Thyroid gland (tissue), 4 donors: ENCODE measurements at regions not wholly inside any gene's neighbourhood (a gene's known extent, or its start where the extent isn't known, plus 50 kb on each side); places are given as distances from the start of the nearest gene placed in this dataset.

ENCODE experiments used
- DNase-seq, 2 donors: peaks; one replicate each; pipeline ENCODE4 v3.0.0-alpha.2; 2019
- H3K27ac ChIP-seq, 3 donors: fragments of 200-600 bp; sonication (generic); 1 replicate in 2 of 3; 2 replicates in 1 of 3; pipeline ENCODE4 v1.5.1; 2016 to 2019; ENCODE audit warnings: mild to moderate bottlenecking in 1 of 3, moderate library complexity in 1 of 3
- H3K27me3 ChIP-seq: fragments of 200-600 bp; sonication (generic); one replicate; pipeline ENCODE4 v1.5.1; 2019
- H3K36me3 ChIP-seq, 2 donors: fragments of 200-600 bp; sonication (generic); one replicate each; pipeline ENCODE4 v1.5.1; 2016 to 2019
- H3K4me1 ChIP-seq, 2 donors: fragments of 200-600 bp; sonication (generic); one replicate each; pipeline ENCODE4 v1.5.1; 2017 to 2019
- H3K4me3 ChIP-seq, 3 donors: fragments of 200-600 bp; sonication (generic); replicated peaks in 1 of 3; 1 replicate in 2 of 3; 2 replicates in 1 of 3; pipeline ENCODE4 v1.5.1; 2016; ENCODE audit warnings: mild to moderate bottlenecking in 1 of 3
- H3K9me3 ChIP-seq: fragments of 200-600 bp; sonication (generic); one replicate; pipeline ENCODE4 v1.5.1; 2017
- CTCF ChIP-seq, 6 experiments: fragments of 200-600 bp in 3 of 6; fragments of 450-650 bp in 3 of 6; sonication (generic) in 3 of 6; IDR thresholded peaks; one replicate each; pipeline ENCODE4 v1.5.1; 2016 to 2019; ENCODE audit warnings: antibody characterized with exemption in 6 of 6, mild to moderate bottlenecking in 2 of 6, inconsistent platforms in 1 of 6, moderate library complexity in 1 of 6
- POLR2A ChIP-seq, 2 donors: fragments of 450-650 bp; IDR thresholded peaks; one replicate each; pipeline ENCODE4 v1.6.1; 2017; ENCODE audit warnings: antibody characterized with exemption in 2 of 2, mild to moderate bottlenecking in 2 of 2, moderate library complexity in 1 of 2
- WGBS, 2 donors: methylation state at CpG; one replicate each; pipeline ENCODE4 v1.1.5; 2017; 5-methylcytosine and 5-hydroxymethylcytosine counted together
- intact Hi-C: fragments of 100-400 bp; cut with DNase I; formaldehyde crosslinking; loops from one replicate; pipeline ENCODE4 v1.15.1; 2023

GRCh38 chr11:70010774-70011173, 67.3 kb upstream of the ANO1 start:
- H3K36me3 ChIP-seq, result no peaks in the 10 kb centered on the region
- intact Hi-C loops, result no loop called here
- H3K4me1 ChIP-seq, result peaks cover 0 to 3% of the 10 kb centered on the region in 2 donors
- H3K9me3 ChIP-seq, result no peaks in the 10 kb centered on the region
- no peaks in the 10 kb centered on the region for H3K27me3 ChIP-seq
- 90 to 94% methylated on average over 1 of the region's 1 CpG for WGBS, 2 donors
- DNase-seq, result no peak
- TF ChIP-seq POLR2A (IDR thresholded peaks at IDR 0.05) (no peak), CTCF (IDR thresholded peaks at IDR 0.05) (no peak)
- H3K27ac ChIP-seq, result no peak overlapping the region
- H3K4me3 ChIP-seq, result no peak overlapping the region

- H3K4me1 ChIP-seq, result peaks cover 0 to 3% of the 10 kb centered on the region in 2 donors
- no peak overlapping the region for H3K4me3 ChIP-seq
- TF ChIP-seq CTCF (IDR thresholded peaks at IDR 0.05) (no peak), POLR2A (IDR thresholded peaks at IDR 0.05) (no peak)
- no peak for DNase-seq
- H3K27ac ChIP-seq, result no peak overlapping the region
- 83 to 84% methylated on average over 2 of the region's 2 CpGs for WGBS, 2 donors
- intact Hi-C loops, result no loop called here
- no peaks in the 10 kb centered on the region for H3K9me3 ChIP-seq
- H3K36me3 ChIP-seq, result no peaks in the 10 kb centered on the region
- no peaks in the 10 kb centered on the region for H3K27me3 ChIP-seq
Measured at GRCh38 chr11:70012134-70012733, 65.9 kb upstream of the ANO1 start.

DNA sequence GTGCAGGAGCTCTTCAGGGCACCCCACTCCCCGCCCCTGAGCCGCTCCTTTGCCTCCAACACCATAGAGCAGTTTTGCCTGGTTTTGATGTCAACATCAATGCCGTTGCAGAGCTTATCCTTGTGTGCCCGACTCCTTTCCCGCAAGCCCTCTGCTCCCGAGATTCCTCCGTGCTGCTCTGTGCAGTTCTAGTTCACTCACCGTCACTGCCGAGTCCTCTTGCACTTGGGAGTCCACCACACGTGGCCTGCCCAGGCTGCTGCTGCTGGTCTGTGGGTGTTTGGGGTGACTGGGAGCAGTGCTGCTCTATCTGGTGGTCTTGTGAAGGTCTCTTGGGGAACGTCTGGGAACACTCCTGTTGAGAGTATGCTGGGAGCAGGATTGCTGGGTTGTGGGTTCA, 63.8 kb upstream of the ANO1 start:
- H3K4me1 ChIP-seq, result no peaks in the 10 kb centered on the region
- no peaks in the 10 kb centered on the region for H3K36me3 ChIP-seq
- H3K27me3 ChIP-seq, result no peaks in the 10 kb centered on the region
- H3K27ac ChIP-seq, result no peak overlapping the region
- TF ChIP-seq CTCF (IDR thresholded peaks at IDR 0.05) (no peak), POLR2A (IDR thresholded peaks at IDR 0.05) (no peak)
- H3K9me3 ChIP-seq, result no peaks in the 10 kb centered on the region
- H3K4me3 ChIP-seq, result no peak overlapping the region
- intact Hi-C loops, result no loop called here
- WGBS, 2 donors, result 93 to 94% methylated on average over 11 of the region's 11 CpGs
- no peak for DNase-seq

- DNase-seq, result no peak
- intact Hi-C loops, result no loop called here
- TF ChIP-seq CTCF (IDR thresholded peaks at IDR 0.05), result no peak
- no peak for TF ChIP-seq POLR2A (IDR thresholded peaks at IDR 0.05)
- Histone ChIP-seq H3K9me3 (no peaks in the 10 kb centered on the region), H3K4me1 (peaks cover 0 to 12% of the 10 kb centered on the region in 2 donors), H3K4me3 (no peak overlapping the region), H3K27me3 (no peaks in the 10 kb centered on the region), H3K36me3 (no peaks in the 10 kb centered on the region), H3K27ac (no peak overlapping the region)
- 69 to 75% methylated on average over 14 of the region's 14 CpGs for WGBS, 2 donors
Measured at GRCh38 chr11:70016666-70017367, 61.3 kb upstream of the ANO1 start.

DNA sequence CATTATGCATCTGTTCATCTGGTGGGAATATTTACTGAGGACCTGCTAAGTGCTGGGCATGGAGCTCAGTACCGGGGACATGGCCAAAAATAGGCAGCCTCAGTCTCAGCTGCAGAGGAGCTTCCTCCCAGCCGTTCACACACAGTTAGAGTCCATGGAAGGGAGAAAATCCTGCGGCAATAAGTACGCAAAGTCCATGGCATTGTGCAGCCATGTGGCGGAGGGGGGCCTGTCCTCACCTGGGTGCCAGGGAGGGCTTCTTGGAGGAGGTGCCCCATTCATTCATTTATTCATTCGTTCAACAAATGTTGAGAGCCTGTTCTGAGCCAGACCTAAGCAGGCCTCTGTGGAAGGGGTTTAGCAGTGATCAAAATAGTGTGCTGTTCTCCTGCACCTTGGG, 59.3 kb upstream of the ANO1 start:
- H3K27ac ChIP-seq, result no peak overlapping the region
- no peak overlapping the region for H3K4me3 ChIP-seq
- intact Hi-C loops, result no loop called here
- WGBS, 2 donors, result 65 to 90% methylated on average over 2 to 6 of the region's 6 CpGs
- H3K4me1 ChIP-seq, result peaks cover 0 to 12% of the 10 kb centered on the region in 2 donors
- no peaks in the 10 kb centered on the region for H3K9me3 ChIP-seq
- H3K27me3 ChIP-seq, result no peaks in the 10 kb centered on the region
- H3K36me3 ChIP-seq, result no peaks in the 10 kb centered on the region
- TF ChIP-seq CTCF (IDR thresholded peaks at IDR 0.05) (no peak), POLR2A (IDR thresholded peaks at IDR 0.05) (no peak)
- no peak for DNase-seq
